ENCODE measurements at regions not wholly inside any gene's neighbourhood (a gene's known extent, or its start where the extent isn't known, plus 50 kb on each side); places are given as distances from the start of the nearest gene placed in this dataset.

- TF ChIP-seq EP300 (IDR thresholded peaks at IDR 0.05) (no peak), CTCF (IDR thresholded peaks at IDR 0.05) (no peak)
These were observed 211.3 kb upstream of the PPP2R2D start for GRCh38 chr10:131689486-131689885.
